Astrocyte (in vitro differentiated cells and primary cell): ENCODE measurements at regions not wholly inside any gene's neighbourhood (a gene's known extent, or its start where the extent isn't known, plus 50 kb on each side); places are given as distances from the start of the nearest gene placed in this dataset.
A peak's percentile ranks its signal among the peaks of the same experiment; 100 is the strongest.

Source experiments
- DNase-seq: peaks from one replicate; pipeline ENCODE4 v3.0.0-alpha.2; 2010; ENCODE audit warnings: low read depth
- FAIRE-seq: peaks from 2 replicates; lab custom pipeline; 2011; peaks lifted over from hg19 to GRCh38; lab: Jason Lieb, UNC
- H2AFZ ChIP-seq: 2 replicates; pipeline ENCODE4 v1.6.0; 2012; ENCODE audit warnings: low read depth, low read length, inconsistent platforms
- H3K27ac ChIP-seq: 2 replicates; pipeline ENCODE4 v1.5.1; 2011; ENCODE audit warnings: low read depth, low read length, inconsistent platforms
- H3K27me3 ChIP-seq: 2 replicates; pipeline ENCODE4 v1.6.0; 2011; ENCODE audit warnings: low read length, inconsistent platforms; ENCODE audit not compliant: insufficient read depth
- H3K36me3 ChIP-seq: 2 replicates; pipeline ENCODE4 v1.5.1; 2011; ENCODE audit warnings: low read length, inconsistent platforms; ENCODE audit not compliant: insufficient read depth
- H3K4me1 ChIP-seq: 2 replicates; pipeline ENCODE4 v1.5.1; 2011; ENCODE audit warnings: low read length, inconsistent platforms; ENCODE audit not compliant: insufficient read depth
- H3K4me2 ChIP-seq: 2 replicates; pipeline ENCODE4 v1.6.0; 2012; ENCODE audit warnings: low read length, inconsistent platforms
- H3K4me3 ChIP-seq: 2 replicates; pipeline ENCODE4 v1.5.1; 2011; ENCODE audit warnings: low read depth, mild to moderate bottlenecking, low read length, inconsistent platforms; ENCODE audit not compliant: insufficient read depth
- H3K79me2 ChIP-seq: 2 replicates; pipeline ENCODE4 v1.6.0; 2012; ENCODE audit warnings: mild to moderate bottlenecking, low read length, inconsistent platforms; ENCODE audit not compliant: insufficient read depth
- H3K9ac ChIP-seq: 2 replicates; pipeline ENCODE4 v1.6.0; 2012; ENCODE audit warnings: mild to moderate bottlenecking, low read length, inconsistent platforms
- H3K9me3 ChIP-seq: 2 replicates; pipeline ENCODE4 v1.5.1; 2012; ENCODE audit warnings: low read depth, mild to moderate bottlenecking, low read length, inconsistent platforms; ENCODE audit not compliant: insufficient read depth
- H4K20me1 ChIP-seq: 2 replicates; pipeline ENCODE4 v1.6.0; 2012; ENCODE audit warnings: low read length, inconsistent platforms; ENCODE audit not compliant: insufficient read depth
- H3K27ac Mint-ChIP-seq: one replicate; pipeline ENCODE4 v1.8.0; 2021; ENCODE audit warnings: mild to moderate bottlenecking, mixed read lengths; ENCODE audit not compliant: unreplicated experiment
- H3K27me3 Mint-ChIP-seq: one replicate; pipeline ENCODE4 v1.8.0; 2021; ENCODE audit warnings: low read depth, mixed read lengths; ENCODE audit not compliant: unreplicated experiment
- H3K36me3 Mint-ChIP-seq: one replicate; pipeline ENCODE4 v1.8.0; 2021; ENCODE audit warnings: low read depth, mixed read lengths; ENCODE audit not compliant: unreplicated experiment
- H3K4me1 Mint-ChIP-seq: one replicate; pipeline ENCODE4 v1.8.0; 2021; ENCODE audit warnings: low read depth, mixed read lengths; ENCODE audit not compliant: unreplicated experiment
- H3K4me3 Mint-ChIP-seq: one replicate; pipeline ENCODE4 v1.8.0; 2021; ENCODE audit warnings: mild to moderate bottlenecking, moderate library complexity, mixed read lengths; ENCODE audit not compliant: unreplicated experiment
- H3K9me3 Mint-ChIP-seq: one replicate; pipeline ENCODE4 v1.8.0; 2021; ENCODE audit warnings: mild to moderate bottlenecking, mixed read lengths; ENCODE audit not compliant: unreplicated experiment
- CTCF ChIP-seq: IDR thresholded peaks from 2 replicates; pipeline ENCODE4 v1.5.1; 2011; ENCODE audit warnings: low read depth, mild to moderate bottlenecking, inconsistent platforms, low read length, moderate library complexity; ENCODE audit not compliant: insufficient read depth
- EZH2 ChIP-seq: IDR thresholded peaks from 2 replicates; pipeline ENCODE4 v1.6.1; 2012; ENCODE audit warnings: mild to moderate bottlenecking, low read length, inconsistent platforms; ENCODE audit not compliant: insufficient read depth

GRCh38 chr4:20624793-20625374 is 75.4 kb upstream of the PACRGL start:
- no peak for TF ChIP-seq CTCF
- TF ChIP-seq EZH2, result no peak
- no peak overlapping the region for H2AFZ ChIP-seq
- H3K27ac ChIP-seq, result no peak overlapping the region
- no peak overlapping the region for H3K9ac ChIP-seq
- Mint-ChIP-seq H3K36me3 (no peaks in the 10 kb centered on the region), H3K4me1 (peaks cover 12% of the 10 kb centered on the region), H3K9me3 (no peaks in the 10 kb centered on the region), H3K27me3 (no peaks in the 10 kb centered on the region), H3K4me3 (no peak overlapping the region), H3K27ac (no peak overlapping the region)
- FAIRE-seq, result no peak
- no peaks in the 10 kb centered on the region for H3K9me3 ChIP-seq
- no peaks in the 10 kb centered on the region for H3K4me1 ChIP-seq
- no peaks in the 10 kb centered on the region for H3K36me3 ChIP-seq
- H3K27me3 ChIP-seq, result no peaks in the 10 kb centered on the region
- H4K20me1 ChIP-seq, result no peaks in the 10 kb centered on the region
- DNase-seq, result peak; percentile 45
- H3K79me2 ChIP-seq, result no peaks in the 10 kb centered on the region
- H3K4me3 ChIP-seq, result no peak overlapping the region
- no peak overlapping the region for H3K4me2 ChIP-seq

- DNase-seq (no peak), FAIRE-seq (no peak)
- peaks cover 12% of the 10 kb centered on the region for H3K4me1 Mint-ChIP-seq
- no peak overlapping the region for H3K27ac Mint-ChIP-seq
- H3K4me3 Mint-ChIP-seq, result no peak overlapping the region
- H3K79me2 ChIP-seq, result no peaks in the 10 kb centered on the region
- no peaks in the 10 kb centered on the region for H3K36me3 ChIP-seq
- H3K9me3 Mint-ChIP-seq, result no peaks in the 10 kb centered on the region
- H3K27ac ChIP-seq, result no peak overlapping the region
- no peak overlapping the region for H3K4me3 ChIP-seq
- no peaks in the 10 kb centered on the region for H3K9me3 ChIP-seq
- no peaks in the 10 kb centered on the region for H4K20me1 ChIP-seq
- H3K4me2 ChIP-seq, result no peak overlapping the region
- no peaks in the 10 kb centered on the region for H3K27me3 ChIP-seq
- no peaks in the 10 kb centered on the region for H3K4me1 ChIP-seq
- H3K27me3 Mint-ChIP-seq, result no peaks in the 10 kb centered on the region
- no peak overlapping the region for H2AFZ ChIP-seq
- no peak for TF ChIP-seq CTCF
- TF ChIP-seq EZH2, result no peak
- no peak overlapping the region for H3K9ac ChIP-seq
- no peaks in the 10 kb centered on the region for H3K36me3 Mint-ChIP-seq
Observed at GRCh38 chr4:20625426-20625825, 74.8 kb upstream of the PACRGL start.

- Mint-ChIP-seq H3K9me3 (no peaks in the 10 kb centered on the region), H3K4me1 (peaks cover 10% of the 10 kb centered on the region), H3K36me3 (no peaks in the 10 kb centered on the region), H3K27me3 (no peaks in the 10 kb centered on the region), H3K4me3 (no peak overlapping the region), H3K27ac (no peak overlapping the region)
- TF ChIP-seq CTCF, result no peak
- no peak for TF ChIP-seq EZH2
- Histone ChIP-seq H3K79me2 (no peaks in the 10 kb centered on the region), H2AFZ (no peak overlapping the region), H3K27ac (no peak overlapping the region), H3K9ac (no peak overlapping the region), H3K27me3 (no peaks in the 10 kb centered on the region), H3K9me3 (no peaks in the 10 kb centered on the region), H3K36me3 (no peaks in the 10 kb centered on the region), H3K4me1 (no peaks in the 10 kb centered on the region), H3K4me2 (no peak overlapping the region), H3K4me3 (no peak overlapping the region), H4K20me1 (no peaks in the 10 kb centered on the region)
- FAIRE-seq (no peak), DNase-seq (no peak)
Observed at GRCh38 chr4:20626326-20627005, 73.8 kb upstream of the PACRGL start.
